GM21737 (cell line): ENCODE measurements at regions not wholly inside any gene's neighbourhood (a gene's known extent, or its start where the extent isn't known, plus 50 kb on each side); places are given as distances from the start of the nearest gene placed in this dataset.

ENCODE experiments used
- ATAC-seq: cut with Tn5 transposase; IDR thresholded peaks from one replicate; pipeline ENCODE4 v1.9.1; 2021; ENCODE audit warnings: mild to moderate bottlenecking, moderate library complexity; ENCODE audit not compliant: unreplicated experiment

DNA sequence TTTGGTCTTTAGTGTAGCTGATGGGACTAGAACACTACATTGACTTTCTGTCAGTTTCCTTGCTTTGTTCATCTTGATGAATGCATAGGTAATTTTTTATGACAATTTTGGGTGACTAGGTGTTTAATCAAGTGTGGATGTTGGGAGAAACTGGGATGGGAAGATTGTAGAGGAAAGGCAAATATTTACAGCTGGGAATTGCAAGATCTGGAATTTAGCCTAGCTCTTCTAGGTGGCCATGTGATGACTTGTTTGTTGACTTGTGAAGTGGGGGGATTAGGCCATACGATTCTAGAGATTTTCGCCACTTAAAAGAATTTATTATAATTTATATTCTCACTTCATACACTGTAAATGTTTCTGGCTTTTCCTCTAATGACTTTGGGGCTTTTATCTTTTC lies 480.3 kb upstream of the GOT2 start:
- ATAC-seq: no peak

- no peak for ATAC-seq
Observed at GRCh38 chr16:59213952-59214351, 479.8 kb upstream of the GOT2 start.

GRCh38 chr16:59212492-59213024 lies 478.4 kb upstream of the GOT2 start:
- ATAC-seq: no peak

GRCh38 chr16:59210955-59211541 lies 476.9 kb upstream of the GOT2 start:
- no peak for ATAC-seq

DNA sequence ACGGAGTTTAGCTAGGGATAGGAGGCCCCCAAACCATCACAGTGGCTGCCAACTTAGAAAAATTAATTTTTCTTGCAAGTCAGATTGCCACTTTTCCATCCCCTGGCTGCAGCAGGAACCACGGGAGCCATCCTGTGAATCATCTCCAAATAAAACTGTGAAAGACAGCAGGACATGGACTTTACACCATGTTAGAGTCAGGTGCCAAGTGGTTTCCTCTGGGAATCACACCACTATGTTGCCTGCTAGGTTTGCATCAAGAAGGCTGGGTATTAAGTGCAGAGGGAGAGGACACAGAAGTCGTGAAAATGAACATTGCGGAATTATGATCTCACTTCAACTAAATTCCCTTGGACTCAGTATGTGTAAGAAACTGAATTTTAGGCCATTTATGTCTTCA lies 471.3 kb upstream of the GOT2 start:
- no peak for ATAC-seq

GRCh38 chr16:59204589-59204988 lies 470.5 kb upstream of the GOT2 start:
- no peak for ATAC-seq

DNA sequence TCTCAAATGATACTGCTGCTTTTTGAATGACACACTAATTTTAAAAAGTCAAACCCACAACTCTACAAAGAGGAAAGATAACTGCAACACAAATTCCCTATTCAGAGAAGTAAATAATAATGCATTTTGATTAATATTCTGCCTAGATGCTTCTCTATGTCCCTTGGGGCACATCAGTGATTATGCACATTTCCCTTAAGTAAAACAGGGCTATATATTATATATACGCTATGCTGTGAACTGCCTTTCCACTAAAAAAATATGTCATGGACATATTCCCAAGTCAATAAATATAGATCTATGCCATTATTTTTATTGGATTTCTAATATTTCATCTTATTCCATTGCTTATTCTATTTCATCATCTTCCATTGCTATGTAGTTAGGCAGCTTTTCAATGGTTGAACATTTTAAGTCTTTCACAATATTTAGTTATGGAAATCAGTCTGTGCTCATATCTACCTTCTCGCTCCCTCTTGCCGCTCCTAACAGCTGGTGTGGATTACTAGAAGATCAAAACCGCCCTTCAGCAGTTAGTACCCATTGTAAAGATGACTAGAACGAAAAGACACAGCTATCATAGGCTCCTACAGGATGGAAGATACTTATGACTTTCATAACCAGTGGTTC lies 468.2 kb upstream of the GOT2 start:
- ATAC-seq: no peak

GRCh38 chr16:59201821-59202220 lies 467.7 kb upstream of the GOT2 start:
- no peak for ATAC-seq

DNA sequence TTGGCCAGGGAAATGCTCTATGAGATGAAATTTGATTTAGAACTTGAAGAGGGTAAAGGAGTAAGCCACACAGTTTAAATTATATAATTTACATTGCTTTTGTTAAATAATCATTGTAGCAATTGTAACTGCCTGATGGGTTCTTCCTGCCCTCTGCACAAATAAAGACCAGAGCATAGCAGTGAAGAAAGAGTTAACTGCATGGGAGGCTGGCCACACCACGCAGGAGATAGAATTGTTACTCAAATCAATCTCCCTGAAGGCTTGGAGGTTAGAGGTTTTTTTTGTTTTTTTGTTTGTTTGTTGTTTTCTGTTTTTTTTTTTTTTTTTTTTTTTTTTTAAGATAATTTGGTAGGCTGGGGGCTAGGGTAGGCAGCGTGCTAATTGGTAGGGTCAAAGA lies 467.0 kb upstream of the GOT2 start:
- no peak for ATAC-seq

- no peak for ATAC-seq
Observed at GRCh38 chr16:59198487-59198886, 464.4 kb upstream of the GOT2 start.

DNA sequence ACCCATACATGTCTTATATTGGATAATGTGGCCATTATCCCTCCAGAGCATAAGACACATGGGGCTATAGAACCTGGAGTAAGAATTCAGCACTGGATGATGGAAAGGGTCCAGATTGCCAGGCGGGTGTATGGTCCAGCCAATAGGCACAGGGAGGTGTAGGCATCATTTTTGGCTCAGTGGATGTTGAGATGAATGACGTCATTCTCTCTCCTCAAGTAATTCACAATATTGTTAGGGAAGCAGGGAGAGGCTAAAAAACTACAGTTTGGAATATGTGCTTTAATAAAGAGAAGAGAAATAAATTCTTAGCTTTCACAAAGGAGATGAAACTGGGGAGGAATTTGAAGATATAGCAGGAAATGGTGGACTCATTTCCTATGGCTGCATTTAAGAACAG lies 461.1 kb upstream of the GOT2 start:
- ATAC-seq: no peak

DNA sequence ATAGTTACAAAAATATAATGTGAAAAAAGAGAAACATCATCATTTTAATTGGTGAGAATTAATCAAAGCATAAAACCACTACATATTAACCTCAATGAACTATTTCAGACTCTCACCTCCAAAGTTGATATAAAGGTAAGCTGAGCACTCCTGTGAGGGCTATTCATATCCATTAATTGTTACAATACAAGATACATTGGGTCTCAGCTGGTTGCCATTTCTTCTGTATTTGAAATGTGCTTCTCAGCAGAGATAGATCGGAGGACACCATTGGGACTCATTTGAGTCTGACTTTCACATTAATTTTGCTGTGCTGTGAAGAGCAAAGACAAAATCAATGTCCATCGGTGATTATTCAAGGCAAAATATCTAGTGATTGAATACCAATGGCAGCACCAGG lies 459.5 kb upstream of the GOT2 start:
- ATAC-seq: no peak

GRCh38 chr16:59192551-59193199 lies 458.6 kb upstream of the GOT2 start:
- no peak for ATAC-seq

- ATAC-seq: no peak
Observed at GRCh38 chr16:59190731-59191130, 456.6 kb upstream of the GOT2 start.

GRCh38 chr16:59188029-59188428 lies 453.9 kb upstream of the GOT2 start:
- no peak for ATAC-seq

GRCh38 chr16:59181821-59182420 lies 447.8 kb upstream of the GOT2 start:
- ATAC-seq: no peak

DNA sequence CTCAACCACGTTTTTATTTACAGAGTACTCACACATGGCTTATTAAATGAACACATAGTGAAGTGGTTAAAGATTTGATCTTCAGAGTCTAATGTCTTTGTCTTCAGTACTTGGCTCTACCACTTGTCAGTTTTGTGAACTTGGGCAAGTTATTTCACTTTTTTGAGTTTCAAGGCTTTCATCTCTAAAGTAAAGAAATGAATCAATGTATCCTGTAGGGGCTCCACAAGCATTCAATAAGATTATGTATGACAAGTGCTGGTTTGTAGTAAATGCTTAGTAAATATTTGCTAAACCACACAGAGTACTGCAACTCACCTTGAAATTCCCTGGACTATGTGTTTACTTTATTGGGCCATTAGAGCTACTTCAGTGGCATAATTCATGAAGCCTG lies 446.0 kb upstream of the GOT2 start:
- no peak for ATAC-seq

DNA sequence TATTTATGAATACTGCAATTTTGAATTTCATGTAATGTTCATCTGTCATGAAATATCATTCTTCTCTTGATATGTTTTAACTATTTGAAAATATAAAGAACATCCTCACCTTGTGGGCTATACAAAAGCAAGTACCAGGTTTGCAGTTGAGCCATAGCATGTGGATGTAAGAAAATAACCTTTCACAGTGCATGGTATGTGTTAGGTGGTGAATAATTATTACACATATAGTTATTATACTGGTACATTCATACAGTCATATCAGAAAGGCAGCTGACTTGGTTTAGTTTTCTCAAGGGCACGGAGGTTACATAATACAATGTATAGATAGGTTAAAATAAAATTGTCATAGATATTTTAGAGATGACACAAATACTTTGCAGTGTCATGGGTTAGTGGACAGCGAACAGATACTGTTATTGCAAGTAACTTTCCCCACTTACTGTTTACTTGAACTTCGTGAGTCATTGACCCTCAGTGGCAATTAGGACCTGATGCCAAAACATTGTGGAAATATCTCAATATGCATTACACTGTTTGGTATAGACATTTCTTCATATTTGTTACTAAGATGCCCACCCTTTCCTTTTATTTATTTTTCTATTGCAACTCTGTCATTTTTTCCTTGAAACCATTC lies 445.4 kb upstream of the GOT2 start:
- no peak for ATAC-seq

- no peak for ATAC-seq
Observed at GRCh38 chr16:59173408-59173831, 439.3 kb upstream of the GOT2 start.

GRCh38 chr16:59170099-59170712 lies 436.1 kb upstream of the GOT2 start:
- ATAC-seq: no peak

DNA sequence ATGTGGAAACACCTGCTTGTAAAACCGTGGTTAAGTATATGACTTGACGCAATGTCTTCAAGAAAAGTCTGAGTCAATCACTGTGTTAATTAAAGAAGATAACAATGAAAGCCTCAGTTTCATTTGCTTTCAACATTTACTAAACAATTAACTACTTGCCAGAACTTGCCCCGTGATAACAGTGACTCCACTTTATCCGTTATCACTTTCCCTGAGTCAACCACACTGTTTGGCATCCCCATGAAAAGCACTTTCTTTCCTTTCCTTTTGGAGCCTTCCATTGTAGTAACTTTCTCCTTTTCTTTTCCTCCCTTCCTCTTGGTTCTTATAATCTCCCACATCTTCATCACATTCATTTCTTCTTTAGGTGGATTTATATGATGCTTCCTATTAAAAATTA lies 435.1 kb upstream of the GOT2 start:
- ATAC-seq: no peak
